ENCODE measurements at regions not wholly inside any gene's neighbourhood (a gene's known extent, or its start where the extent isn't known, plus 50 kb on each side); places are given as distances from the start of the nearest gene placed in this dataset.

GRCh38 chr2:43078301-43078700 is 148.1 kb downstream of the ZFP36L2 start:
- Histone ChIP-seq H3K4me3 (ENCODE audit: low read depth in 1 of 3, low read length in 3 of 3) (no peak overlapping the region), H3K9me3 (ENCODE audit: control insufficient read depth in 4 of 4, low read length in 3 of 4) (no peaks in the 10 kb centered on the region), H3K27ac (ENCODE audit: low read depth in 1 of 2, low read length in 2 of 2) (no peak overlapping the region), H3K4me1 (ENCODE audit: control insufficient read depth in 4 of 4, insufficient read depth in 4 of 4, low read length in 3 of 4) (peaks cover 0 to 4% (median 1%) of the 10 kb centered on the region in 4 donors), H3K9ac (ENCODE audit: low read depth in 1 of 2, low read length in 2 of 2) (no peak overlapping the region), H3K36me3 (ENCODE audit: control insufficient read depth in 4 of 4, insufficient read depth in 3 of 4, low read depth in 1 of 4, low read length in 3 of 4) (no peaks in the 10 kb centered on the region), H3K27me3 (ENCODE audit: control insufficient read depth in 4 of 4, insufficient read depth in 4 of 4, low read length in 3 of 4) (no peaks in the 10 kb centered on the region)
- DNase-seq (ENCODE audit: low spot score), result no peak
- 94% methylated on average over 5 of the region's 5 CpGs for WGBS
- TF ChIP-seq RXRA (IDR thresholded peaks at IDR 0.05), result no peak
- no peak for TF ChIP-seq FOXA1 (IDR thresholded peaks at IDR 0.05)
- TF ChIP-seq, protein P1, sequence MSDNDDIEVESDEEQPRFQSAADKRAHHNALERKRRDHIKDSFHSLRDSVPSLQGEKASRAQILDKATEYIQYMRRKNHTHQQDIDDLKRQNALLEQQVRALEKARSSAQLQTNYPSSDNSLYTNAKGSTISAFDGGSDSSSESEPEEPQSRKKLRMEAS (IDR thresholded peaks at IDR 0.05), result no peak
- TF ChIP-seq YY1 (IDR thresholded peaks at IDR 0.05), result no peak
- TF ChIP-seq, protein P2, sequence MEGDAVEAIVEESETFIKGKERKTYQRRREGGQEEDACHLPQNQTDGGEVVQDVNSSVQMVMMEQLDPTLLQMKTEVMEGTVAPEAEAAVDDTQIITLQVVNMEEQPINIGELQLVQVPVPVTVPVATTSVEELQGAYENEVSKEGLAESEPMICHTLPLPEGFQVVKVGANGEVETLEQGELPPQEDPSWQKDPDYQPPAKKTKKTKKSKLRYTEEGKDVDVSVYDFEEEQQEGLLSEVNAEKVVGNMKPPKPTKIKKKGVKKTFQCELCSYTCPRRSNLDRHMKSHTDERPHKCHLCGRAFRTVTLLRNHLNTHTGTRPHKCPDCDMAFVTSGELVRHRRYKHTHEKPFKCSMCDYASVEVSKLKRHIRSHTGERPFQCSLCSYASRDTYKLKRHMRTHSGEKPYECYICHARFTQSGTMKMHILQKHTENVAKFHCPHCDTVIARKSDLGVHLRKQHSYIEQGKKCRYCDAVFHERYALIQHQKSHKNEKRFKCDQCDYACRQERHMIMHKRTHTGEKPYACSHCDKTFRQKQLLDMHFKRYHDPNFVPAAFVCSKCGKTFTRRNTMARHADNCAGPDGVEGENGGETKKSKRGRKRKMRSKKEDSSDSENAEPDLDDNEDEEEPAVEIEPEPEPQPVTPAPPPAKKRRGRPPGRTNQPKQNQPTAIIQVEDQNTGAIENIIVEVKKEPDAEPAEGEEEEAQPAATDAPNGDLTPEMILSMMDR (IDR thresholded peaks at IDR 0.05; ENCODE audit: low read depth, low read length, missing input control), result no peak
- TF ChIP-seq HNF4G (IDR thresholded peaks at IDR 0.05), result no peak
- TF ChIP-seq FOXA2 (IDR thresholded peaks at IDR 0.05), result no peak
- no peak for TF ChIP-seq REST (IDR thresholded peaks at IDR 0.05)
- no peak for TF ChIP-seq ATF3 (IDR thresholded peaks at IDR 0.05)
- no peak for TF ChIP-seq SP1 (IDR thresholded peaks at IDR 0.05)
- TF ChIP-seq EGR1 (IDR thresholded peaks at IDR 0.05; ENCODE audit: low read depth in 2 of 2), result no peak
- no peak for TF ChIP-seq HNF4A (conservative IDR thresholded peaks at IDR 0.05)
- TF ChIP-seq GABPA (IDR thresholded peaks at IDR 0.05 in 1 of 2, conservative IDR thresholded peaks at IDR 0.05 in 1 of 2), result no peak
- no peak for TF ChIP-seq TAF1 (conservative IDR thresholded peaks at IDR 0.05)
- no peak for TF ChIP-seq JUND (IDR thresholded peaks at IDR 0.05)
- no peak for TF ChIP-seq NR2F2 (IDR thresholded peaks at IDR 0.05)
- TF ChIP-seq RAD21 (IDR thresholded peaks at IDR 0.05), result no peak

DNA sequence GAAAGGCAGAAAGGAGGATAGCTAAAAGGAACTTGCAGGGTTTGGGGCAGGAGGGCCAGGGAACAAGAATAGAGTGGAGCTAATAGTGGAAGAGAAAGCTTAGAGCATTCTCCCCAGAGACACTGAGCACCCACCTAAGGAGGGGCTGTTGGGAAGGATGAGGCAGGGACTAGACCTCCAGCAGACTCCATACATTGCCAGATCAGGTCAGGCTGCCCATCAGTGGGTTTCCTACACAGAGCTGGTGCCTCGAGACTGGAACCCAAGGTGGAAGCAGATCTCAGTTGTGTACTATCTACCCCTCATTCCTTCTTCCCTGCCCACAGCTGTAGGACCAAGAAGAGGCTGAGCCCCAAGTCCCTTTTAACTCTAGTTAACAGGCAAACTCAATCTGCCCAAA is 148.5 kb downstream of the ZFP36L2 start:
- Histone ChIP-seq H3K9me3 (ENCODE audit: control insufficient read depth in 4 of 4, low read length in 3 of 4) (no peaks in the 10 kb centered on the region), H3K27me3 (ENCODE audit: control insufficient read depth in 4 of 4, insufficient read depth in 4 of 4, low read length in 3 of 4) (no peaks in the 10 kb centered on the region), H3K4me3 (ENCODE audit: low read depth in 1 of 3, low read length in 3 of 3) (no peak overlapping the region), H3K27ac (ENCODE audit: low read depth in 1 of 2, low read length in 2 of 2) (no peak overlapping the region), H3K9ac (ENCODE audit: low read depth in 1 of 2, low read length in 2 of 2) (no peak overlapping the region), H3K4me1 (ENCODE audit: control insufficient read depth in 4 of 4, insufficient read depth in 4 of 4, low read length in 3 of 4) (peaks cover 0 to 2% (median under 1%) of the 10 kb centered on the region in 4 donors), H3K36me3 (ENCODE audit: control insufficient read depth in 4 of 4, insufficient read depth in 3 of 4, low read depth in 1 of 4, low read length in 3 of 4) (no peaks in the 10 kb centered on the region)
- no peak for DNase-seq (ENCODE audit: low spot score)
- 89% methylated on average over 1 of the region's 1 CpG for WGBS
- TF ChIP-seq FOXA2 (IDR thresholded peaks at IDR 0.05) (no peak), EGR1 (IDR thresholded peaks at IDR 0.05; ENCODE audit: low read depth in 2 of 2) (no peak), RAD21 (IDR thresholded peaks at IDR 0.05) (no peak), NR2F2 (IDR thresholded peaks at IDR 0.05) (no peak), ATF3 (IDR thresholded peaks at IDR 0.05) (no peak), REST (IDR thresholded peaks at IDR 0.05) (no peak), YY1 (IDR thresholded peaks at IDR 0.05) (no peak), GABPA (IDR thresholded peaks at IDR 0.05 in 1 of 2, conservative IDR thresholded peaks at IDR 0.05 in 1 of 2) (no peak), HNF4A (conservative IDR thresholded peaks at IDR 0.05) (no peak), JUND (IDR thresholded peaks at IDR 0.05) (no peak)
- TF ChIP-seq, protein P3, sequence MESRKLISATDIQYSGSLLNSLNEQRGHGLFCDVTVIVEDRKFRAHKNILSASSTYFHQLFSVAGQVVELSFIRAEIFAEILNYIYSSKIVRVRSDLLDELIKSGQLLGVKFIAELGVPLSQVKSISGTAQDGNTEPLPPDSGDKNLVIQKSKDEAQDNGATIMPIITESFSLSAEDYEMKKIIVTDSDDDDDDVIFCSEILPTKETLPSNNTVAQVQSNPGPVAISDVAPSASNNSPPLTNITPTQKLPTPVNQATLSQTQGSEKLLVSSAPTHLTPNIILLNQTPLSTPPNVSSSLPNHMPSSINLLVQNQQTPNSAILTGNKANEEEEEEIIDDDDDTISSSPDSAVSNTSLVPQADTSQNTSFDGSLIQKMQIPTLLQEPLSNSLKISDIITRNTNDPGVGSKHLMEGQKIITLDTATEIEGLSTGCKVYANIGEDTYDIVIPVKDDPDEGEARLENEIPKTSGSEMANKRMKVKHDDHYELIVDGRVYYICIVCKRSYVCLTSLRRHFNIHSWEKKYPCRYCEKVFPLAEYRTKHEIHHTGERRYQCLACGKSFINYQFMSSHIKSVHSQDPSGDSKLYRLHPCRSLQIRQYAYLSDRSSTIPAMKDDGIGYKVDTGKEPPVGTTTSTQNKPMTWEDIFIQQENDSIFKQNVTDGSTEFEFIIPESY (IDR thresholded peaks at IDR 0.05), result no peak
- TF ChIP-seq, protein P1 (IDR thresholded peaks at IDR 0.05), result no peak

All from liver (tissue), 8 donors.